AG09309 (cell line): ENCODE measurements at regions not wholly inside any gene's neighbourhood (a gene's known extent, or its start where the extent isn't known, plus 50 kb on each side); places are given as distances from the start of the nearest gene placed in this dataset.

Experiments
- DNase-seq: peaks from one replicate; pipeline ENCODE4 v3.0.0-alpha.2; 2010; ENCODE audit warnings: low read depth
- H3K4me3 ChIP-seq: 2 replicates; pipeline ENCODE4 v1.5.1; 2011; ENCODE audit warnings: mild to moderate bottlenecking, low read depth, low read length, moderate library complexity; ENCODE audit not compliant: control insufficient read depth
- TF ChIP-seq, protein P1 (sequence below): IDR thresholded peaks from 2 replicates; pipeline ENCODE4 v1.5.1; 2011; ENCODE audit warnings: mild to moderate bottlenecking, low read depth, low read length, inconsistent platforms; ENCODE audit not compliant: insufficient read depth, control insufficient read depth; ENCODE audit errors: missing control alignments

DNA sequence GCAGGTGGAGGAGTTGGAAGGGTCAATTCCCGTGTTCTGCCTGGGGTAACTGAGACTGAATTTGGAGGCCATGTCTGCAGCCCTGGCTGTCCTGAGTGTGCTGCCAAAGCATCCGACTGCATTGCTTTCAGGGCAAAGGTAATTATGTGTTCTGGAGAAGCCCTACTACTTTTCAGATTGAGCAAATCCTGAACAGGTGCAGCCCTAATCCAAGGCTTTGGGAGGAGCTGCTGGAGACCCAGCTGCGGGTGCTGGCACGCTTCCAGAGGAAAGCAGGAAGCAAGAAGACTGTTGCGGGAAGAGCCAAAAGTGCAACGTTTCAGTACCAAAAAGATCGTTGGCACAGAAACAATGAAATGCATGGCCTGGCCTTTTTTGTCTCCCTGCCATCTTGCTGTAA, 73.7 kb upstream of the NRIP1 start:
- TF ChIP-seq, protein P1, sequence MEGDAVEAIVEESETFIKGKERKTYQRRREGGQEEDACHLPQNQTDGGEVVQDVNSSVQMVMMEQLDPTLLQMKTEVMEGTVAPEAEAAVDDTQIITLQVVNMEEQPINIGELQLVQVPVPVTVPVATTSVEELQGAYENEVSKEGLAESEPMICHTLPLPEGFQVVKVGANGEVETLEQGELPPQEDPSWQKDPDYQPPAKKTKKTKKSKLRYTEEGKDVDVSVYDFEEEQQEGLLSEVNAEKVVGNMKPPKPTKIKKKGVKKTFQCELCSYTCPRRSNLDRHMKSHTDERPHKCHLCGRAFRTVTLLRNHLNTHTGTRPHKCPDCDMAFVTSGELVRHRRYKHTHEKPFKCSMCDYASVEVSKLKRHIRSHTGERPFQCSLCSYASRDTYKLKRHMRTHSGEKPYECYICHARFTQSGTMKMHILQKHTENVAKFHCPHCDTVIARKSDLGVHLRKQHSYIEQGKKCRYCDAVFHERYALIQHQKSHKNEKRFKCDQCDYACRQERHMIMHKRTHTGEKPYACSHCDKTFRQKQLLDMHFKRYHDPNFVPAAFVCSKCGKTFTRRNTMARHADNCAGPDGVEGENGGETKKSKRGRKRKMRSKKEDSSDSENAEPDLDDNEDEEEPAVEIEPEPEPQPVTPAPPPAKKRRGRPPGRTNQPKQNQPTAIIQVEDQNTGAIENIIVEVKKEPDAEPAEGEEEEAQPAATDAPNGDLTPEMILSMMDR, result no peak
- no peak for DNase-seq
- no peak overlapping the region for H3K4me3 ChIP-seq

DNA sequence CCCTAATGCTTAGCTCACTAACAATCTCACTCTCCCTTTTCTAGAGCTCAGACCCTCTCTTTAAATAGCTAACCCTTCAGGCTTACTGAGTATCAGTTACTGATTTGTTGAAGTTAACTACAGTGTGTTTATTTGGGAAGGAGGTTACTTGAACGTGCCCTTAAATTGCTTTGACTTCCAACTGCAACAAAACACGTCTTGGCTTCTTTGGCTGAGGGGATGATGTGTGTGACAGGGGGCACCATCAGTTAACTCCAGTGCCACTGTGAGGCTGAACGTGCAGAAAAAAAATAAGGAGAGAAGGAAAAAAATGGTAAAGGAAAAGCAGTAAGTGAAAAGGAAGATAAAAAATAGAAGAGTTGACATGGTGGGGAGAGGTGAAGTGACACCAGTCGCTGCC, 75.1 kb upstream of the NRIP1 start:
- no peak overlapping the region for H3K4me3 ChIP-seq
- no peak for DNase-seq
- TF ChIP-seq, protein P1, result no peak

DNA sequence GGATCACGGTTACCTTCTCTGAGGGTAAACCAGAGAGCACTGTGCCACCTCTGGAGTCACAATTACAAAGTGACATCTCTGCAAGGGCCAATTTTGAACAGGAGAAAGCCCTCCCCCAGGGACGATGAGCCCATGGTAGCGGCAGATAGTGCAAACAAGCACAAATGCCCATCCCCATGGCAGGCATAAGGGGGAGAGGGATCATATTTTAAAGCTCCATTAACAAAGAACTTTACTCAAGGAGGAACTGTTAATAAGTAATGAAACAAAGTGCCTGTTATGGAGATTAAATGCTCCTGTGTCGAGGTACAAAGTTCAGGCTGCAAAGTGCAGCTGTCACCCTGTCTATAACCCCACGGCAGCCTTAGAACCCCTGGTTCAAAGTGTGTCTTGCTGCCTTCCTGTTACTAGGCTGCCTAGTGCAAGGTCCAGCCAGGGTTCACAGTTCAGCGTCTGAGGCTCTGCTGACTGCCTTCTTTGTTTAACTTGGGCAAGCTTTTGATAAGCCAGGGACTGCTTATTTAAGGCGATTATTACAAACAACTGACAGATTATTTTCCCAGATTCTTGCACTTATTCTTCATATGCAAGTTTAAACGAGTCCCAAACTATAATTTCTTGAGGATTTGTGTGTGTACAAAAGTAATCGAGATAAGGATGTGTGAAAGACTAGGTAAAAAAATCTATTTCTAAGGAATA, 75.7 kb upstream of the NRIP1 start:
- no peak for DNase-seq
- TF ChIP-seq, protein P1, result no peak
- no peak overlapping the region for H3K4me3 ChIP-seq

DNA sequence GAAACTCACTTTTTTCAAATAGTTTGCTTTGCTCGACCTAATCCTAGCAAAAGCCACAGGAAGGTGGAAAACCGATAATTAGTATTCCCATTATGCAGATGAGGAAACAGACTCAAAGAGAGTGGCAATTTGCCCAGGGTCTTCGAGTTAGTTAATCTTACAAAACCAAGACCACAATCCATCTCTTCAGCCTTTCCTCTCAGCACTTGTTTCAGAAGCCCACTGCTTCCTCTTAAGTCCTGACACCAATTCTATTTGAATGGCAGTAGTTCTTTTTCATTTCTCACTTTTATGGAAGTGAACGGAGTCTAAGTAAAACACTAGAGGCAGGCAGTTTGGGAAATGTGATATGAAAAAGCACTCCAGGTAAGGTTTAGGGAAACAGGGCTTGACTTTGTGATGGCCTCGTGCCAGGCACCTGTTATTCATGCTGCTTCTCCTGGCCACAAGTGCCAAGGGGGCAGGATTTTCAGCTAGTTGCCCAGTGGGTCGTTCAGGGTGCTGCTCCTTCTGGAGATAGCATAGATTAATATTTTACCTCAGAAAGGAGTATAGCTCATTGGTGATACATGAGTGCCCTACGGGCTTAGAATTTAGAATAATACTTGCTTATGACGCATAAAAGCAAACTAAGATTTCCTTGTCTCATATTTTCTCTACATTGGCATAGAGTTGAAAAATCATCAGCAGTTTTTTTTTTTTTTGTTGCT, 76.6 kb upstream of the NRIP1 start:
- H3K4me3 ChIP-seq, result no peak overlapping the region
- TF ChIP-seq, protein P1, result no peak
- DNase-seq, result no peak

DNA sequence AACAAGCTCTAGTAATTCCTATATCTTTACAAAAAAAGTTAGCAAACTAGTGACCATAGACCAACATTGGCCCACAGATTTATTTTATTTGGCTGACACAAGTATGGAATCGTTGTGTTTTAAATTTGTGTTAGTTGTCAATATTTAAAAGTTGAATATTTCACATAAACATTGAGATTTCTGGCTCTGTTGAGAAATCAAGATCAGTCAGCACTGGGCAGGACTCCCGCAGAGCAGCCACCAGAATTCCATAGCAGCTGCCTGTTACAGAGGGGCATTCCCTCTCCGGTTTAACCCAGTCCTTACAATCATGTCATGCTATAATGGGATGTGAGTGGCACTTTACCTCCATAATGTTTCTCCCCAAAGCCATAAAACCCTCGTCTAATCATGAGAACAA, 79.2 kb upstream of the NRIP1 start:
- DNase-seq, result no peak
- TF ChIP-seq, protein P1, result no peak
- no peak overlapping the region for H3K4me3 ChIP-seq

DNA sequence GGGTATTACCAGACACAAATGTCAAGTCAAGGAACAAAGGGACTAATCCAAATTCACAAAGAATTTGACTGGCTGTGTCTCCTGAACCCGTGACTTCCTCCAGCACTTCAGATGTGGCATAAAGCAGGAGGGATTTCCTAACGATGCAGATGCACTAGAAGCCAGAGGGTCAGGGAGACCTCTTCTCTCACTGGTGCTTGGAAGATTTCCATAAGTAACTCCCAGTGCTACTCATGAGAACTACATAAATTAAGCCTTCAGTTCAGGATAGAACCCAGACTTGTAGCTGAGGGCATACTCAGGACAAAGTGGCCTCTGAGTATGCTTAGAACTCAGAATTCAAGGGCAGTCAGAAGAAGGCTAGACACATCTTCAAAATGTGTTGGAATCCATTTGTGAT, 83.6 kb upstream of the NRIP1 start:
- no peak overlapping the region for H3K4me3 ChIP-seq
- no peak for DNase-seq
- TF ChIP-seq, protein P1, result no peak
